KOPT-K1 (cell line): ENCODE measurements at regions not wholly inside any gene's neighbourhood (a gene's known extent, or its start where the extent isn't known, plus 50 kb on each side); places are given as distances from the start of the nearest gene placed in this dataset.

Source experiments
- H3K27ac ChIP-seq: fragments of 200-600 bp; sonication (generic); 2 replicates; pipeline ENCODE4 v1.5.1; 2016; ENCODE audit warnings: antibody characterized with exemption, mild to moderate bottlenecking, low read depth, low read length; ENCODE audit not compliant: poor library complexity, severe bottlenecking
- H3K36me3 ChIP-seq: fragments of 200-600 bp; sonication (generic); 2 replicates; pipeline ENCODE4 v1.5.1; 2017; ENCODE audit warnings: antibody characterized with exemption, mild to moderate bottlenecking, low read length, moderate library complexity; ENCODE audit not compliant: insufficient read depth
- H3K9me3 ChIP-seq: fragments of 200-600 bp; sonication (generic); 2 replicates; pipeline ENCODE4 v1.5.1; 2017; ENCODE audit warnings: antibody characterized with exemption, low read length, mild to moderate bottlenecking; ENCODE audit not compliant: insufficient read depth, poor library complexity, severe bottlenecking

DNA sequence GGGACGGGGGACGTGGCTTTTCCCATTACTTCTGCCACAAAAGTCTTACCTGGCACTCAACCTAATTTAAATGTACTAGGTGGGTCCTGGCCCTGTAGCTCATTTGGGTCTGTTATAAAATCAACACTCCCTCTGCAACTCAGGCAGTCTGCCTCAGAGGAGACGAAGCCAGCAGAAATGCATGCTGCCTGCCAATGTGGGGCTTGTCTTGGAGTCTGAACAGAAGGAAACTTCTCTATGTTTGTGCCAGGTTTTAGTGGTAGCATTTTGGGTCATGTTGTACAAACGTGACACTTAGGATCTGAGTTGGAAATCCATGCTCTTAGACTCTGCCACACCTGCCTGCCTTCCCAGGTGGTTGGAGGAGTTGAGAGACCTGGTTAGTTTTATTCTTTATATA lies 292.5 kb upstream of the FAM98A start:
- no peak overlapping the region for H3K27ac ChIP-seq
- H3K9me3 ChIP-seq, result no peaks in the 10 kb centered on the region
- no peaks in the 10 kb centered on the region for H3K36me3 ChIP-seq

DNA sequence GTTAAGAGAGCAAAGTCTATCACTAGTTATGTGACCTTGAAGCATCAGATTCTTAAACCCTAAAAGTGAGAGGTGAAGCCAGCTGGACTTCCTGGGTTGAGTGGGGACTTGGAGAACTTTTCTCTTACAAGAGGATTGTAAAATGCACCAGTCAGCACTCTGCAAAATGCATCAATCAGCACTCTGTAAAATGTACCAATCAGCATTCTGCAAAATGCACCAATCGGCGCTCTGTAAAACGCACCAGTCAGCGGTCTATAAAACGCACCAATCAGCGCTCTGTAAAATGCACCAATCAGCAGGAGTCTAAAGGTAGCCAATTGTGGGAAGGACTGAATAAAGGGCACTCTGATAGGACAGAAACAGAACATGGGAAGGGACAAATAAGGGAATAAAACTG lies 291.6 kb upstream of the FAM98A start:
- no peak overlapping the region for H3K27ac ChIP-seq
- H3K36me3 ChIP-seq, result no peaks in the 10 kb centered on the region
- H3K9me3 ChIP-seq, result no peaks in the 10 kb centered on the region

DNA sequence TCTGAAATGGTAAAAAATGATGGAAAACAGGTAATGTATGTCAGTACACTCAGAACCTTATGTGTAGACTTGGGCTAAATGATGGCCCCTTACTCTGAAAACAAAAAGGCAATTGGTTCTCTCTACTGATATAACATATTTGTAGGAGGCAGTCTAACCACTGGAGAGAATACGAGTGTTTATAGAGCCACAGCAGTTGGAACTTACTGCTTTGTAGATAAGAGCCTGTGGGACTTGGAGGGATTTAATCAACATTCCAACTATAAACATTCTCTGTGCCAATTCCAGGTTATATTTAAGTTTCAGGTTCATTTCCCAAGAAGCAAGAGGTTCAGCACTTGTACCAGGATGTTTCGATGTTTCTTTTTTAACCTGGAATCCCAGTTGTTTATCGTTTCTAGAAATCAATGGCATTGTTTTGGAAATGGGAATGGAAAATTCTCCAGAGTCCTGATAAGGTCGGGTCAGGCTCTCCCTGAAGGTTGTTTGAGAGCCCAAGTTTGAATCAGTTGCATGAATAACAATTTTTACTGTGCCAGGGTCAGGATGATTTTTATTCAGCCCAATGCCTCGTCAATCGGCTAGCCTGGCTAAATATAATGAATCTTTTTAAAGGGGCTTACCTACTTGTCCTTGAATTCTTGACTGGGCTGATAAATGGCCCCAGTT lies 278.4 kb upstream of the FAM98A start:
- Histone ChIP-seq H3K27ac (no peak overlapping the region), H3K36me3 (no peaks in the 10 kb centered on the region), H3K9me3 (no peaks in the 10 kb centered on the region)

DNA sequence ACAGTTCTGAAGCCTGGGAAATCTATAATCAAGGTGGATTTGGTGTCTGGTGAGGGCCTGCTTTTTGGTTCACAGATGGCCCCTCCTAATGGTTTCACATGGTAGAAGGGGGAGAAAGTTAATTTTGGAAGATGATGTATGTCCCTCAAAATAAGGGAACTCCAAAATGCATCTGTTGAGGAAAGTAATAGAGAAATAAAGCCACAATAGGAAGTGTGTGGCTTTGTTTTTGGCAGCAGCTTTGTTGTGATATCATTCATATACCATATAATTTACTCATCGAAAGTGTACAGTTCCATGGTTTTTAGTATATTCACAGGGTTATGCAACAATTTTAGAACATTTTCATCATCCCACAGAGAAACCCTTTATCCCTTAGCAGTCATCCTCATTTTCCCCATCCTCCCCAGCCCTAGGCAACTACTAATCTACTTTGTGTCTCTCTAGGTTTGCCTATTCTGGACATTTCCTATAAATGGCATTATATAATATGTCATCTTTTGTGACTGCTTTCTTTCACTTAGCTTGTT lies 274.0 kb upstream of the FAM98A start:
- H3K27ac ChIP-seq, result no peak overlapping the region

DNA sequence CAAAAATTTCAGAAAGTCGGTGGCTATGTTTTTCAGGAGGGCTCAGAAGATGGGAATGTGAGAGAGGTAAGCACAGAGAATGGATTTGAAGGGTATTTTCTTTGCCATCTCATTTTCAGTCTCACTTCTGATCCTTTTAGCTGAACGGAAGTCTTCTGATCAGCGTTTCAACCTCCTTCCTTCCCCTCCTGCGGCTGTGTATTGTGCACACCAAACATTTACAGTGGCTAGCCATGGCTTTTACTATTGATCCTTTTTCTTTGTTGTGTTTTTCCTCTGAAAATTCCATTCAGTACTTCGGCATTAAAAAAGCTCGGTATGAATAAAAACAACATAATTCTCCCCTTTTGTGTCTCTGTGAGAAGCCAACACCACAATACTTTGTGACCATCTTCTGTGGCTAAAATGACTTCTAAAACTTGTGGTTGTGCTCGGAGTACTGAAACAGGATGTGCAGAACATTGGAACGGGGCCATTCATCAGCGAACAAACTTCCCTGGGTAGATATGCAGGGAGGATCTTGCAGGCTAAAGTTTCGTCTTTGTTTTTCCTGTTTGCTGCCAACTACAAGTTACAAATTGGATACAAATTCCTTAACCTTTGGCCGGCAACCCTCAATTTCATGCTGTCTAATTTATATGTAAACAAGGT lies 260.8 kb upstream of the FAM98A start:
- H3K27ac ChIP-seq, result no peak overlapping the region
- H3K36me3 ChIP-seq, result no peaks in the 10 kb centered on the region
- peaks cover 8% of the 10 kb centered on the region for H3K9me3 ChIP-seq

More for the DNA sequence above, 274.0 kb upstream of the FAM98A start:
- peaks cover 7% of the 10 kb centered on the region for H3K9me3 ChIP-seq
- no peaks in the 10 kb centered on the region for H3K36me3 ChIP-seq

DNA sequence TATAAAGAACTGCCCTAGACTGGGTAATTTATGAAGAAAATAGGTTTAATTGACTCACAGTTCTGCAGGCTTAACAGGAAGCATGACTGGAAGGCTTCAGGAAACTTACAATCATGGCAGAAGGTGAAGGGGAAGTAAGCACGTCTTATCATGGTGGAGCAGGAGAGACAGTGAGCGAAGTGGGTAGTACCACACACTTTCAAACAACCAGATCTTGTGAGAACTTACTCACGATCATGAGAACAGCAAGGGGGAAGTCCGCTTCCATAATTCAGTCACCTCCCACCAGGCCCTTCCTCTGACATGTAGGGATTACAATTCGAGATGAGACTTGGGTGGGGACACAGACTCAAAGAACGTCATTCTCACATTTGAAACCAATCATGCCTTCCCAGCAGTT lies 260.1 kb upstream of the FAM98A start:
- no peaks in the 10 kb centered on the region for H3K36me3 ChIP-seq
- no peak overlapping the region for H3K27ac ChIP-seq
- H3K9me3 ChIP-seq, result peaks cover 8% of the 10 kb centered on the region

DNA sequence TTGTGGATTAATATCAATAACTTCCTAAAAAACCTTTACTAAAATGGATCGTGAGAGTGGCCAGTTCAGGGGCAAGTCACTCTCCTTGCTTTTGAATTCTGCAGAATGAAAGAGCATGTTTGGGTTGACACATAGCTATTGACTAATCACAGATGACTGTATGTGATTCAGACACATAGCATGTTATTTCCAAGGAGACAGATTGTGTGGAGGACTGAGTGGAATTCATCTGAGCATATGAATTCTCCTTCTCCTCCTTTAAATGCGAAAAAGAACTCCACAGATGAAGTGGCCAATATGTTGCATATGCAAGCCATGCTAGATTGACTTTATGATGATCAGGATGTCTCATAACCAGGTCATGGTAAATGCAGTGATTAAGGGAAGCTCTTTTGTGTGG lies 249.4 kb upstream of the FAM98A start:
- no peaks in the 10 kb centered on the region for H3K9me3 ChIP-seq
- H3K36me3 ChIP-seq, result no peaks in the 10 kb centered on the region
- no peak overlapping the region for H3K27ac ChIP-seq

DNA sequence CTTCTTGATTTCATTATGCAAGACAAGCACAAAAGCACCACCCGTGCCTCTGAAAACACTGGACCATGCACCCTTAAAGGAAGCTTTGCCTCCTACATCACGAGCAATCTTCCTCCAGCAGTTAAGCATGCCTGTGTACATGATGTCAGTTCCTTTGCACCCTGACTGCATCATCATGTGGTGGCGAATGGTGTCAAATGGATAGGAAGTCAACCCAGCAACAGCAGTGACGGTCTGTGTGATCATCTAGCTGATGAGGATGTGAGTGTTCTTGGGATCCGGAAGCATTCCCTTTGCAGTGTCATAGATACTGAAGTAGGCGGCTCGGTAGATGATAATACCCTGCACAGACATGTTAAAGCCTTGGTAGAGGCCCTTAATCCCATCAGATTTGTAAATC lies 240.7 kb upstream of the FAM98A start:
- H3K27ac ChIP-seq, result no peak overlapping the region
- H3K9me3 ChIP-seq, result no peaks in the 10 kb centered on the region
- H3K36me3 ChIP-seq, result no peaks in the 10 kb centered on the region

DNA sequence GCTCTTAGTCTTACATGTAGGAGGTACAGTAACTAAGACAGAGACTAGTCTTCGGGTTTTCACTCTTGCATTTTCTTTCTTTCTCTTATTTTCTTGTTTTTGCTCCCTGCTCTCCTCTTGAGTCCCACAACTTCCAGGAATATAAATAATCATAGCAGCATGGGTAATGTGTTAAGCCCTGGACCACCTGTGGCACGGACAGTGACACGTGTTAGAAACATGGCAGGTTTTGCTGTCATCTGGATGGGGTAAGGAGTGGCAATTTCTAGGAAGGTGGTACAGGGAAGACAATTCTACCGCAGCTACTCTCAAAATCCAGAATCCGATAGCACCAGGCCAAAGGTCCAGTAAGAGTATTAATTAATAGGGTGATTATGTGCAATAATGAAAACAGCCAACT lies 237.5 kb upstream of the FAM98A start:
- no peak overlapping the region for H3K27ac ChIP-seq

DNA sequence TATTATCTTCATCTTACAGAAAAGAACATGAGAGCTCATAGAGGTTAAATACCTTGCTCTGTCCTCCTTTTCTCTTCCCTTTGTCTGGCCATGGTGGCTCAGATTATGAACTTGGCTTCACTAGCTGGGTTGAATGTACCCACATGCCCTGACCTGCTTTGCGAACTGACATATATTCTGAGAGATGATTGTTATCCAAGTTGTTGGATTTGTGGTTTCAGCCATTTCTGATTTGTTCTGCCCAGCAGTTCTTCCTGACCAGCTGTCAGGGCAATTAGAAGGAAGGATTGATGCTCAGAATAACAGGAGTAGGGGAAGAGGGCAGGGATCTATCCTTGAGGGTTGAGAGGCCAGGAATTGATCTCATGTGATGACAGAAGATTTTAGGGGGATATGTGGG lies 236.8 kb upstream of the FAM98A start:
- no peaks in the 10 kb centered on the region for H3K9me3 ChIP-seq
- no peaks in the 10 kb centered on the region for H3K36me3 ChIP-seq
- no peak overlapping the region for H3K27ac ChIP-seq

More for the DNA sequence above, 237.5 kb upstream of the FAM98A start:
- Histone ChIP-seq H3K36me3 (no peaks in the 10 kb centered on the region), H3K9me3 (no peaks in the 10 kb centered on the region)

DNA sequence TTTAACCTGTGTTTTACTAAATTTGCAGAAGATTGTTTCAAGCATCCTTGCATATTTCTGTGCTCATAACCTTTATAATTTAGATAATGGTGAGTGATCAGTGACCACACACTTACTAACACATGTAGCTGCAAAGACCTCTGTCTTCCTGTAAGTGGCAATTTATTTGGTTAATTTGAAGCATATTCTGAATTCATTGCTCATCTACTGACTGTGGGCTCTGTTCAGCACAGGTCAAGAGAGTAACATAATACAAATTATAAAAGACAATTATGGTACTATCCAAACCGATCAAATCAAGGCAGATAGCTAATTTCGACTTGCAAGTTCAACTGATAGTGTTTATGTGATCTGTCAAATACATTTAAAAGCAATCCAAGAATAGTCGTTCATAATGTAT lies 223.9 kb upstream of the FAM98A start:
- no peaks in the 10 kb centered on the region for H3K36me3 ChIP-seq

DNA sequence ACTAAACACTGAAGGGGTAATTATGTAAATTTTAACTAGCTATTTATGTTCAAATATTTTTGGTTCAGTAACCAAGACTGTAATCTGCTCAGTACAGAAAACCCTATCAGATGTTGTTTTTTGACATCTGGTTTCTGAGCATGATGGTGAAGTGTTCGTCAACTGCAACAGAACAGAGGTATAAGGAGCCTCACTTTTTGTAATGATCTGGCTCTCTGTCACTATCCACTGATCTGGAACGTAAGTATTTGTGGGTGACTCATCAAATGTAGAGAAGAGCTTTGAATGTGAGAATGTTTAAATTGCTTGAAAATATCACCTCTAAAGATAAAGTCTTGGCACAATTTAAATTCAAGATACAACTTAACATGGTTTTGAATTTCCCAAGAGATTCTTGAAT lies 213.6 kb upstream of the FAM98A start:
- H3K36me3 ChIP-seq, result no peaks in the 10 kb centered on the region
- no peak overlapping the region for H3K27ac ChIP-seq

More for the DNA sequence above, 223.9 kb upstream of the FAM98A start:
- Histone ChIP-seq H3K9me3 (no peaks in the 10 kb centered on the region), H3K27ac (no peak overlapping the region)

DNA sequence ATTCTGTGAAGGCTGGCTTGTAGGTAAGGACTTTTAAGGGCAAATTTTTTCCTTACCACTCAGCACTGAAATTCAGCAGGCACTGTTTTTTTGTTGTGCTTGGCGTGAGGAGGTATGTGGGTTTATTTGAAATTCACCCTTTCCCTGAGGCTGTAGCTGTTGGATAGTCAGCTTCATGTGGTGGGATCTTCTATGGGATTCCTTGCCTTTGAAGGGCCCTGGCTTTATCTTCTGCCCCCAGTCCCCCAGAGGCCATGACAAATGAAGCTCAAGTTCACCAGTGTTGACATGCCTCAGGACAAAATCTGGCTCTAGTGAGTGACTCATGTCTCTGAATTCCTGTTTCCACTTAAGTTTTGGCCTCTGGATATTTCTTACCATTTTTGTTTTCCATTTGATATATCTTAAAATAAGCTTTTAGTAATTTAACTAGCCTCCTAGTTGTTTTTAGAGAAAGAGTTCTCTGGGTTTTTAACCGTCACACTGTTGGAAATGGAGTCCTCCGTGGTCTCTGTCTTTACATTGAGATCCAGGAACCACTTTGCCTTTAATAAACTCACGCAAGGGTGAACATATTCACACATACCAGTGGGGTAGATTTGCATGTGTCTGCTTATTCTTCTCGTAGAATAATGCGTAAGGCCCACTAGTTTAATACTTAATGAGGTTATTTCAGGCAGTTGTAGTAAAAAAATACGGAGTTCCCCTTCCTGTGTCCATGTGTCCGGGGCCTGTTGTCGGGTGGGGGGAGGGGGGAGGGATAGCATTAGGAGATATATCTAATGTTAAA lies 211.1 kb upstream of the FAM98A start:
- Histone ChIP-seq H3K9me3 (no peaks in the 10 kb centered on the region), H3K27ac (no peak overlapping the region), H3K36me3 (no peaks in the 10 kb centered on the region)

More for the DNA sequence above, 213.6 kb upstream of the FAM98A start:
- no peaks in the 10 kb centered on the region for H3K9me3 ChIP-seq

DNA sequence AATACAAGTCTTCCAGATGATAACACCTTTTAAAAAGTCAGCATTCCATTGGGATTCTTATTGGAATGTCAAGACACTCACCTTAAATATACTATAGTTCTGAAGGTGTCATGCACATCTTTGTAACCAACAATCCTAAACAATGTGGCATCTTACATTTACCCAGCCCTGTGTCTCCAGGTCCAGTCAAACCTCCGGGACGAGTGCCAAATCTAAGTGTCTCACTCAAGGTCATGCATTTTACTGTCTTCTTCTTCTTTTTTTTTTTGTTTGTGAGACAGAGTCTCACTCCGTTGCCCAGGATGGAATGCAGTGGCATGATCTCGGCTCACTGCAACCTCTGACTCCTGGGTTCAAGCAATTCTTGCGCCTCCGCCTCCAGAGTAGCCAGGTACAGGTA lies 206.9 kb upstream of the FAM98A start:
- Histone ChIP-seq H3K36me3 (no peaks in the 10 kb centered on the region), H3K27ac (no peak overlapping the region), H3K9me3 (no peaks in the 10 kb centered on the region)

DNA sequence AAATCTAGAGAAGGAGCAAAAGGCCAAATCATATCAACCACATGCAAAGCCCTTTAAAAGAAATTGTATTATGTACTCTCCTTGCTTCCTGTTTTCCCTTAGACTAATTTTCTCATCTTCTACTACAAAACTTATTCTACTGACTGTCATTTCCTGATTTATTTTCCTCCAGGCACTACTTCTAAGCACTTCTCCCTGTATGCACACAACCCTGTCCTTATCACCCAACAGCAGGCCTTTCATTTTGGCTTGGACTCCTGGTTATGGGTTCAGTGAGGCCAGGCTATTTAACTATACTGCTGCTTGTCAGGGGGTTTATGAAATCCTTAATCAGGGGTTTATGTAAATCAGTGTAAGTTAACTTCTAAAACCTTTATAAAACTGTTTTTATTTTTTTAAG lies 205.1 kb upstream of the FAM98A start:
- Histone ChIP-seq H3K27ac (no peak overlapping the region), H3K36me3 (no peaks in the 10 kb centered on the region)

More for the DNA sequence above, 205.1 kb upstream of the FAM98A start:
- H3K9me3 ChIP-seq, result no peaks in the 10 kb centered on the region
